Endothelial cell of umbilical vein (primary cell): ENCODE measurements at regions not wholly inside any gene's neighbourhood (a gene's known extent, or its start where the extent isn't known, plus 50 kb on each side); places are given as distances from the start of the nearest gene placed in this dataset.

Experiments
- BruUV-seq: library from RNA; stranded (reverse); fragments of 400-500 nt; replicated peaks from 2 replicates; lab custom pipeline; 2021; lab: Mats Ljungman, UMichigan
- CTCF ChIA-PET: fragments of 300-600, 350-600 bp; sonication (Branson Sonifier 250); formaldehyde crosslinking; loops from one replicate; lab custom pipeline; 2021; ENCODE audit warnings: antibody characterized with exemption, inconsistent platforms; lab: Charles Lee
- POLR2A ChIA-PET: fragments of 300-600, 350-600 bp; sonication (Branson Sonifier 250); formaldehyde crosslinking; loops from one replicate; lab custom pipeline; 2021; ENCODE audit warnings: antibody characterized with exemption, inconsistent platforms; lab: Charles Lee
- DNase-seq: peaks from one replicate; pipeline ENCODE4 v3.0.0-alpha.2; 2011; ENCODE audit warnings: low read depth, low spot score
- FAIRE-seq: peaks from 2 replicates; lab custom pipeline; 2011; peaks lifted over from hg19 to GRCh38; lab: Jason Lieb, UNC
- H2AFZ ChIP-seq: 2 replicates; pipeline ENCODE4 v1.6.0; 2012; ENCODE audit warnings: low read depth, low read length, control low read depth, inconsistent platforms
- H3K27ac ChIP-seq: 2 replicates; pipeline ENCODE4 v1.5.1; 2011; ENCODE audit warnings: low read depth, mild to moderate bottlenecking, control low read depth, low read length, moderate library complexity; ENCODE audit not compliant: insufficient read depth
- H3K27me3 ChIP-seq, 2 experiments: 2 replicates each; pipeline versions ENCODE4 v1.6.0 to v1.6.1; 2011; ENCODE audit warnings: low read length in 2 of 2, mixed read lengths in 1 of 2; ENCODE audit not compliant: control insufficient read depth in 2 of 2, insufficient read depth in 2 of 2
- H3K36me3 ChIP-seq, 2 experiments: 2 replicates in 1 of 2; 3 replicates in 1 of 2; pipeline ENCODE4 v1.5.1; 2011; ENCODE audit warnings: low read length in 2 of 2, mild to moderate bottlenecking in 1 of 2, moderate library complexity in 1 of 2; ENCODE audit not compliant: control insufficient read depth in 2 of 2, insufficient read depth in 2 of 2; ENCODE audit errors: extremely low read depth in 1 of 2
- H3K4me1 ChIP-seq: 3 replicates; pipeline ENCODE4 v1.5.1; 2011; ENCODE audit warnings: mild to moderate bottlenecking, low read length; ENCODE audit not compliant: control insufficient read depth, insufficient read depth; ENCODE audit errors: extremely low read depth
- H3K4me2 ChIP-seq: 2 replicates; pipeline ENCODE4 v1.6.1; 2011; ENCODE audit warnings: low read length, control low read depth, mixed read lengths; ENCODE audit not compliant: insufficient read depth
- H3K4me3 ChIP-seq, 3 experiments: fragments of 200-600 bp in 1 of 3; sonication (generic), shearing (Covaris generic) in 1 of 3; replicated peaks in 1 of 3; 2 replicates each; pipeline ENCODE4 v1.5.1; 2011 to 2016; ENCODE audit warnings: control low read depth in 3 of 3, low read length in 3 of 3, mild to moderate bottlenecking in 2 of 3, inconsistent platforms in 1 of 3, low read depth in 1 of 3, moderate library complexity in 1 of 3; ENCODE audit not compliant: insufficient read depth in 1 of 3
- H3K79me2 ChIP-seq: 2 replicates; pipeline ENCODE4 v1.6.0; 2012; ENCODE audit warnings: low read length, inconsistent platforms; ENCODE audit not compliant: control insufficient read depth, insufficient read depth
- H3K9ac ChIP-seq: replicated peaks from 2 replicates; pipeline ENCODE3; 2011; ENCODE audit warnings: low read length, control low read depth; ENCODE audit not compliant: insufficient read depth; ENCODE audit errors: extremely low read depth
- H3K9me1 ChIP-seq: replicated peaks from 3 replicates; pipeline ENCODE4 v1.6.0; 2011; ENCODE audit warnings: mild to moderate bottlenecking, low read length; ENCODE audit not compliant: control insufficient read depth, insufficient read depth; ENCODE audit errors: extremely low read depth
- H3K9me3 ChIP-seq: replicated peaks from 2 replicates; pipeline ENCODE4 v1.5.1; 2012; ENCODE audit warnings: low read length, inconsistent platforms; ENCODE audit not compliant: control insufficient read depth, insufficient read depth
- H4K20me1 ChIP-seq: replicated peaks from 2 replicates; pipeline ENCODE3; 2011; ENCODE audit warnings: mild to moderate bottlenecking, low read length; ENCODE audit not compliant: control insufficient read depth, insufficient read depth; ENCODE audit errors: extremely low read depth
- CTCF ChIP-seq, 2 donors: IDR thresholded peaks; 1 replicate in 1 of 2; 2 replicates in 1 of 2; pipeline ENCODE4 v1.5.1; 2011; ENCODE audit warnings: low read length in 2 of 2, mild to moderate bottlenecking in 2 of 2, moderate library complexity in 2 of 2, control low read depth in 1 of 2, inconsistent platforms in 1 of 2, low read depth in 1 of 2; ENCODE audit not compliant: insufficient read depth in 1 of 2; ENCODE audit errors: extremely low read depth in 1 of 2
- EZH2 ChIP-seq: IDR thresholded peaks from 2 replicates; pipeline ENCODE4 v1.6.1; 2012; ENCODE audit warnings: borderline replicate concordance, low read depth, mild to moderate bottlenecking, moderate library complexity, low read length, inconsistent platforms; ENCODE audit not compliant: severe bottlenecking
- FOS ChIP-seq: IDR thresholded peaks from 2 replicates; pipeline ENCODE4 v1.6.1; 2011; ENCODE audit warnings: mild to moderate bottlenecking, low read length, moderate library complexity, borderline replicate concordance; ENCODE audit not compliant: insufficient read depth
- GATA2 ChIP-seq: IDR thresholded peaks from 2 replicates; pipeline ENCODE4 v1.7.0; 2011; ENCODE audit warnings: low read depth, mild to moderate bottlenecking, moderate library complexity, mixed read lengths, low read length; ENCODE audit not compliant: insufficient read length, insufficient read depth
- JUN ChIP-seq: IDR thresholded peaks from 2 replicates; pipeline ENCODE4 v1.6.1; 2011; ENCODE audit warnings: borderline replicate concordance, low read depth; ENCODE audit not compliant: insufficient read length, insufficient read depth
- MYC ChIP-seq: IDR thresholded peaks from one replicate; pipeline ENCODE4 v1.6.1; 2011; ENCODE audit warnings: mild to moderate bottlenecking, low read depth, low read length
- POLR2A ChIP-seq: IDR thresholded peaks from 2 replicates; pipeline ENCODE4 v1.6.1; 2012; ENCODE audit warnings: low read depth, mild to moderate bottlenecking, control low read depth, low read length
- POLR2AphosphoS5 ChIP-seq: IDR thresholded peaks from 2 replicates; pipeline ENCODE4 v1.6.1; 2012; ENCODE audit warnings: low read depth, mild to moderate bottlenecking, control low read depth, low read length, moderate library complexity; ENCODE audit not compliant: insufficient read depth
- dilution Hi-C: fragments of 300-500 bp; cut with MboI; formaldehyde crosslinking; loops from one replicate; pipeline ENCODE4 v1.15.0; 2019; ENCODE audit warnings: low sequenced_read_pairs; ENCODE audit not compliant: extremely low pct_ligation_motif_present
- intact Hi-C: fragments of 100-400 bp; cut with micrococcal nuclease; formaldehyde crosslinking; loops from one replicate; pipeline ENCODE4 v1.10.0; 2022
- TF ChIP-seq, protein P1 (sequence below): IDR thresholded peaks from 2 replicates; pipeline ENCODE4 v1.6.1; 2011; ENCODE audit not compliant: insufficient read depth, insufficient read length

DNA sequence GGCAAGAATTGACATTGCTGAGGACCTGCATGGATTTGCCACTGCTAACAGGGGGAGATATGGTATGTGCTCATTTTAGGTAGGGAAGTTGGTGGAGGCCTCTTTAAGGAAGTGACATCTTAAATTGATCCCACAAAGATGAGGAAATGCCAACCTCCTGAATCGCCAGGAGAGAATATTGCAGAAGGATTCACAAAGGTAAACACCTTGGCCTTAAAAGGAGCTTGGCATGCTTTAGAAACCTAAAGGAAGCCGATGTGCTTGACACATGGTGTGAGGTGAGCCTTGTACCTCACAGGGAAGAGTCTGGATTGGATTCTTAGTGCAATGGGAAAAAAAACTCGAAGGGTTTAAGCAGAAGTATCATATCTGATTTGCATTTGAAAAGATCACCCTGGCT is 470.5 kb upstream of the DAB1 start:
- dilution Hi-C loops (no loop called here), intact Hi-C loops (no loop called here)
- H3K9ac ChIP-seq = no peak overlapping the region
- no peak overlapping the region for H3K4me2 ChIP-seq
- no peaks in the 10 kb centered on the region for H4K20me1 ChIP-seq
- H3K9me3 ChIP-seq = no peaks in the 10 kb centered on the region
- H3K79me2 ChIP-seq = no peaks in the 10 kb centered on the region
- H3K4me3 ChIP-seq = no peak overlapping the region
- TF ChIP-seq JUN (no peak), POLR2AphosphoS5 (no peak), CTCF (IDR thresholded peaks at IDR 0.05; ENCODE audit: extremely low read depth in 1 of 2, insufficient read depth in 1 of 2, low read depth in 1 of 2, low read length in 2 of 2) (no peak), POLR2A (no peak), EZH2 (no peak), GATA2 (no peak), FOS (no peak), MYC (no peak)
- TF ChIP-seq, protein P1, sequence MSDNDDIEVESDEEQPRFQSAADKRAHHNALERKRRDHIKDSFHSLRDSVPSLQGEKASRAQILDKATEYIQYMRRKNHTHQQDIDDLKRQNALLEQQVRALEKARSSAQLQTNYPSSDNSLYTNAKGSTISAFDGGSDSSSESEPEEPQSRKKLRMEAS = no peak
- no peak overlapping the region for H3K27ac ChIP-seq
- H3K4me1 ChIP-seq = no peaks in the 10 kb centered on the region
- POLR2A ChIA-PET = no interaction called here
- no peak for DNase-seq
- CTCF ChIA-PET = no interaction called here
- H2AFZ ChIP-seq = no peak overlapping the region
- no peaks in the 10 kb centered on the region for H3K27me3 ChIP-seq
- H3K9me1 ChIP-seq = no peaks in the 10 kb centered on the region
- no peak for FAIRE-seq
- H3K36me3 ChIP-seq = no peaks in the 10 kb centered on the region
- no TSS peak for BruUV-seq
